ENCODE measurements at regions not wholly inside any gene's neighbourhood (a gene's known extent, or its start where the extent isn't known, plus 50 kb on each side); places are given as distances from the start of the nearest gene placed in this dataset.

DNA sequence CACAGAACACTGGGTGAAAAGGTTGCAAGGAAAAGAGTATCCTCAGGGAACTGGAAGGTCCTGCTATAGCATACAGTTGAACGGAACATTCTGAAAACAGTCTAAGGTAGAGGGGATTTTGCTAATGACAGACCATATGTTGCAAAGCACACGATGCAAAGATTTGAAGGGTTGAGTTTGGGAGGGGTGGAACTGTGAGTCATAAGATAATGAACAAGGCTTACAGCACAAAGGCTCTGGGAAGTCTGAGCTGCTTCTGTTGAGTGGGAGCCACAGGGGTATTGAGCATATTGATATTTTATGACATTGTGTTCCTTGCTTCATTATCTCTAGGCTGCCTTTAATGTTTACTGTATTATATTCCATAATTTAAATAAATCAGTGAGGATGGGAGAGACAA, 104.9 kb downstream of the PLPPR4 start:
- no peak overlapping the region for H3K27ac ChIP-seq (ENCODE audit: low read length, poor library complexity, severe bottlenecking)
- H3K23ac ChIP-seq (ENCODE audit: low read length in 2 of 2), result no peak overlapping the region
- no peaks in the 10 kb centered on the region for H3K27me3 ChIP-seq (ENCODE audit: control insufficient read depth in 1 of 2, insufficient read depth in 1 of 2, low read length in 2 of 2)
- H3K9ac ChIP-seq (ENCODE audit: low read length), result no peak overlapping the region
- H2BK15ac ChIP-seq (ENCODE audit: low read depth, poor library complexity, severe bottlenecking), result no peak overlapping the region
- no peaks in the 10 kb centered on the region for H3K9me3 ChIP-seq (ENCODE audit: control insufficient read depth, low read length)
- no peak overlapping the region for H2AK5ac ChIP-seq (ENCODE audit: low read length, severe bottlenecking)
- H4K91ac ChIP-seq (ENCODE audit: low read length), result no peak overlapping the region
- no peak for DNase-seq
- H3K79me1 ChIP-seq (replicated peaks; ENCODE audit: low read length, poor library complexity, severe bottlenecking), result no peaks in the 10 kb centered on the region
- H3K18ac ChIP-seq (ENCODE audit: low read depth in 1 of 2, low read length in 2 of 2), result no peak overlapping the region
- no peak overlapping the region for H2BK12ac ChIP-seq (ENCODE audit: low read length in 2 of 2)
- no peak overlapping the region for H3K14ac ChIP-seq (ENCODE audit: low read length in 2 of 2)
- H3K4me1 ChIP-seq (ENCODE audit: control insufficient read depth, insufficient read depth, low read depth, low read length), result no peaks in the 10 kb centered on the region
- WGBS, result 44% methylated on average over 1 of the region's 2 CpGs
- no peak overlapping the region for H3K4me3 ChIP-seq (ENCODE audit: insufficient read depth in 1 of 2, low read depth in 1 of 2, low read length in 2 of 2)
- H4K8ac ChIP-seq (ENCODE audit: low read length), result no peak overlapping the region
- H3K36me3 ChIP-seq (ENCODE audit: control insufficient read depth in 1 of 2, insufficient read depth in 2 of 2, low read depth in 1 of 2, low read length in 2 of 2), result no peaks in the 10 kb centered on the region
- no peak overlapping the region for H3K4me2 ChIP-seq (ENCODE audit: low read length, poor library complexity, severe bottlenecking)
- H2AFZ ChIP-seq (ENCODE audit: low read depth, low read length), result no peak overlapping the region
- no peak overlapping the region for H2BK5ac ChIP-seq (ENCODE audit: low read depth, low read length, poor library complexity, severe bottlenecking)
- no peak overlapping the region for H3K4ac ChIP-seq (ENCODE audit: low read depth in 1 of 2, low read length in 2 of 2)
- H2BK120ac ChIP-seq (ENCODE audit: low read depth, low read length), result no peak overlapping the region

DNA sequence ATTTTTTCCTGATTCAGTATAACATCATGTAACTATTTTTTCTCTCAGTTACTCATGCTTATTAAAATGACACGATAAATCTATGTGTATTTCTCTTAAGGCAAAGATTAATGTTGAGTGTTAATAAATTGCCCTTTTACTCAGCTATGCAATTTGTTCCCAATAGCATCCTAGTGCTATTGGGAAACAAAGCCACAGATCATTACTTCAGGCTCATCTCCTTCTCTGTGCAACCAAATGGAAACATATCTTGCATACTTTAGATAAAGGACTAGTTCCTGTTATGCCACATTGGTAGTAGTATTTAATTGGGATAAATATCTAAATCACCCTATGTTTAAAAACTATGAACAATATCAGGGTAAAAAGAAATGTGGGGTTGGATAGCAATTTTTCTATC, 106.2 kb downstream of the PLPPR4 start:
- Histone ChIP-seq H2BK12ac (ENCODE audit: low read length in 2 of 2) (no peak overlapping the region), H3K18ac (ENCODE audit: low read depth in 1 of 2, low read length in 2 of 2) (no peak overlapping the region), H3K27me3 (ENCODE audit: control insufficient read depth in 1 of 2, insufficient read depth in 1 of 2, low read length in 2 of 2) (no peaks in the 10 kb centered on the region), H4K91ac (ENCODE audit: low read length) (no peak overlapping the region), H2BK120ac (ENCODE audit: low read depth, low read length) (no peak overlapping the region), H3K14ac (ENCODE audit: low read length in 2 of 2) (no peak overlapping the region), H3K9me3 (ENCODE audit: control insufficient read depth, low read length) (no peaks in the 10 kb centered on the region), H3K4ac (ENCODE audit: low read depth in 1 of 2, low read length in 2 of 2) (no peak overlapping the region), H3K4me1 (ENCODE audit: control insufficient read depth, insufficient read depth, low read depth, low read length) (no peaks in the 10 kb centered on the region), H3K23ac (ENCODE audit: low read length in 2 of 2) (no peak overlapping the region), H2BK15ac (ENCODE audit: low read depth, poor library complexity, severe bottlenecking) (no peak overlapping the region), H2AFZ (ENCODE audit: low read depth, low read length) (no peak overlapping the region), H3K36me3 (ENCODE audit: control insufficient read depth in 1 of 2, insufficient read depth in 2 of 2, low read depth in 1 of 2, low read length in 2 of 2) (no peaks in the 10 kb centered on the region), H3K4me2 (ENCODE audit: low read length, poor library complexity, severe bottlenecking) (no peak overlapping the region), H4K8ac (ENCODE audit: low read length) (no peak overlapping the region), H2BK5ac (ENCODE audit: low read depth, low read length, poor library complexity, severe bottlenecking) (no peak overlapping the region), H2AK5ac (ENCODE audit: low read length, severe bottlenecking) (no peak overlapping the region), H3K9ac (ENCODE audit: low read length) (no peak overlapping the region), H3K4me3 (ENCODE audit: insufficient read depth in 1 of 2, low read depth in 1 of 2, low read length in 2 of 2) (no peak overlapping the region), H3K27ac (ENCODE audit: low read length, poor library complexity, severe bottlenecking) (no peak overlapping the region), H3K79me1 (replicated peaks; ENCODE audit: low read length, poor library complexity, severe bottlenecking) (no peaks in the 10 kb centered on the region)
- no CpG with 5 or more reads among the region's 1 CpG for WGBS
- no peak for DNase-seq

DNA sequence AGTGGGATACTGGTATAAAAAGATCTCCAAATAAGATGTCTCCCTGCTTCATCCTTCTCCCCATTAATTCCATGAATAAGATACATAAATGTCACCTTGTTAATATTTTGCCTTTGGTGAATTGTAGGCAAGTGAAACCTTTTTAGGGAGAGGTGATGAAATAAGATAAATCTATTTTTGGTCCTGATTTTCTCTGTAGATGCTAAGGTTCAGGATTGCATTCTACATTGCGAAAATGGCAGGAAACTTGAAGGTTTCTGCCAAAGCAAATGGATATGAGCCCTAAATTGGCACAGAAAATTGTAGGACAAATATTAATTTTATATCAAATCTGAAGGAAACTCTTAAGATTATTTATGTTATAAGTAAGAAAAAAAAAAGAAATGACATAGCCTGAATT, 107.1 kb downstream of the PLPPR4 start:
- no peaks in the 10 kb centered on the region for H3K79me1 ChIP-seq (replicated peaks; ENCODE audit: low read length, poor library complexity, severe bottlenecking)
- WGBS, result 40% methylated on average over 1 of the region's 1 CpG
- no peak overlapping the region for H3K27ac ChIP-seq (ENCODE audit: low read length, poor library complexity, severe bottlenecking)
- no peaks in the 10 kb centered on the region for H3K27me3 ChIP-seq (ENCODE audit: control insufficient read depth in 1 of 2, insufficient read depth in 1 of 2, low read length in 2 of 2)
- H3K23ac ChIP-seq (ENCODE audit: low read length in 2 of 2), result no peak overlapping the region
- H3K14ac ChIP-seq (ENCODE audit: low read length in 2 of 2), result no peak overlapping the region
- H3K4me2 ChIP-seq (ENCODE audit: low read length, poor library complexity, severe bottlenecking), result no peak overlapping the region
- H3K9me3 ChIP-seq (ENCODE audit: control insufficient read depth, low read length), result no peaks in the 10 kb centered on the region
- no peak overlapping the region for H3K4ac ChIP-seq (ENCODE audit: low read depth in 1 of 2, low read length in 2 of 2)
- no peak overlapping the region for H3K9ac ChIP-seq (ENCODE audit: low read length)
- H4K91ac ChIP-seq (ENCODE audit: low read length), result no peak overlapping the region
- no peak overlapping the region for H2BK120ac ChIP-seq (ENCODE audit: low read depth, low read length)
- no peaks in the 10 kb centered on the region for H3K4me1 ChIP-seq (ENCODE audit: control insufficient read depth, insufficient read depth, low read depth, low read length)
- DNase-seq, result no peak
- H2AFZ ChIP-seq (ENCODE audit: low read depth, low read length), result no peak overlapping the region
- H3K18ac ChIP-seq (ENCODE audit: low read depth in 1 of 2, low read length in 2 of 2), result no peak overlapping the region
- H2BK15ac ChIP-seq (ENCODE audit: low read depth, poor library complexity, severe bottlenecking), result no peak overlapping the region
- H3K4me3 ChIP-seq (ENCODE audit: insufficient read depth in 1 of 2, low read depth in 1 of 2, low read length in 2 of 2), result no peak overlapping the region
- H2BK12ac ChIP-seq (ENCODE audit: low read length in 2 of 2), result no peak overlapping the region
- no peak overlapping the region for H4K8ac ChIP-seq (ENCODE audit: low read length)
- H2BK5ac ChIP-seq (ENCODE audit: low read depth, low read length, poor library complexity, severe bottlenecking), result no peak overlapping the region
- H3K36me3 ChIP-seq (ENCODE audit: control insufficient read depth in 1 of 2, insufficient read depth in 2 of 2, low read depth in 1 of 2, low read length in 2 of 2), result no peaks in the 10 kb centered on the region
- no peak overlapping the region for H2AK5ac ChIP-seq (ENCODE audit: low read length, severe bottlenecking)

DNA sequence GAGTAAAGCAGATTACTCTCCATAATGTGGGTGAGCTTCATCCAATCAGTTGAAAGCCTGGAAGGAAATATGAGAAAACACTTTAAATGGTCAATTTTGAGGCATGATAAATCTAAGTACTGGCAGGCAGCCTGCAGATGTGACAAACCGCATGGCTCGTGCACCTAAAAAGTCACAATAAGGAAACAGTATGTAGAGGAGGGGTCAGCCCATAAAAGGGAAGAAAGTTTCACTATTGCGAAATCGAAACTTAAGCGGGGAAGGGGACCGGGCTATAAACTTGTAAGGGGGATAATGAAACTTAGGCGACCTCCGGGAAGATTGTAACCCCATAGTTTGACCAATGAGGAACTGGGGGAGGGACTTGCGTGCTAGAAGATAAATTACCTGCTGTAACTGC, 109.8 kb downstream of the PLPPR4 start:
- H3K4ac ChIP-seq (ENCODE audit: low read depth in 1 of 2, low read length in 2 of 2), result no peak overlapping the region
- WGBS, result 91% methylated on average over 8 of the region's 9 CpGs
- no peaks in the 10 kb centered on the region for H3K36me3 ChIP-seq (ENCODE audit: control insufficient read depth in 1 of 2, insufficient read depth in 2 of 2, low read depth in 1 of 2, low read length in 2 of 2)
- no peak overlapping the region for H4K8ac ChIP-seq (ENCODE audit: low read length)
- no peak overlapping the region for H2AFZ ChIP-seq (ENCODE audit: low read depth, low read length)
- H3K4me1 ChIP-seq (ENCODE audit: control insufficient read depth, insufficient read depth, low read depth, low read length), result no peaks in the 10 kb centered on the region
- no peak overlapping the region for H2BK15ac ChIP-seq (ENCODE audit: low read depth, poor library complexity, severe bottlenecking)
- H2BK12ac ChIP-seq (ENCODE audit: low read length in 2 of 2), result no peak overlapping the region
- no peaks in the 10 kb centered on the region for H3K79me1 ChIP-seq (replicated peaks; ENCODE audit: low read length, poor library complexity, severe bottlenecking)
- DNase-seq, result no peak
- H3K27me3 ChIP-seq (ENCODE audit: control insufficient read depth in 1 of 2, insufficient read depth in 1 of 2, low read length in 2 of 2), result no peaks in the 10 kb centered on the region
- no peak overlapping the region for H3K9ac ChIP-seq (ENCODE audit: low read length)
- no peak overlapping the region for H3K23ac ChIP-seq (ENCODE audit: low read length in 2 of 2)
- no peak overlapping the region for H4K91ac ChIP-seq (ENCODE audit: low read length)
- H3K4me3 ChIP-seq (ENCODE audit: insufficient read depth in 1 of 2, low read depth in 1 of 2, low read length in 2 of 2), result no peak overlapping the region
- no peak overlapping the region for H3K4me2 ChIP-seq (ENCODE audit: low read length, poor library complexity, severe bottlenecking)
- no peak overlapping the region for H3K27ac ChIP-seq (ENCODE audit: low read length, poor library complexity, severe bottlenecking)
- no peak overlapping the region for H2BK120ac ChIP-seq (ENCODE audit: low read depth, low read length)
- H2AK5ac ChIP-seq (ENCODE audit: low read length, severe bottlenecking), result no peak overlapping the region
- H3K14ac ChIP-seq (ENCODE audit: low read length in 2 of 2), result no peak overlapping the region
- no peak overlapping the region for H2BK5ac ChIP-seq (ENCODE audit: low read depth, low read length, poor library complexity, severe bottlenecking)
- H3K9me3 ChIP-seq (ENCODE audit: control insufficient read depth, low read length), result no peaks in the 10 kb centered on the region
- H3K18ac ChIP-seq (ENCODE audit: low read depth in 1 of 2, low read length in 2 of 2), result no peak overlapping the region
